NCI-H1930 (cell line): ENCODE measurements at regions not wholly inside any gene's neighbourhood (a gene's known extent, or its start where the extent isn't known, plus 50 kb on each side); places are given as distances from the start of the nearest gene placed in this dataset.

Experiments used
- DNase-seq, 2 experiments: peaks; one replicate each; lab custom pipeline; 2025; lab: John Stamatoyannopoulos, UW

- DNase-seq, result no peak
Measured at GRCh38 chr19:31119951-31120690, 229.1 kb downstream of the TSHZ3 start.

GRCh38 chr19:31118986-31119385 lies 230.2 kb downstream of the TSHZ3 start:
- DNase-seq, result no peak

- no peak for DNase-seq
Measured at GRCh38 chr19:31118287-31118955, 230.8 kb downstream of the TSHZ3 start.

GRCh38 chr19:31114585-31114984 lies 234.7 kb downstream of the TSHZ3 start:
- DNase-seq, result no peak

GRCh38 chr19:31113293-31113692 lies 235.9 kb downstream of the TSHZ3 start:
- DNase-seq, result no peak

- DNase-seq, result no peak
Measured at GRCh38 chr19:31112158-31112557, 237.1 kb downstream of the TSHZ3 start.

- no peak for DNase-seq
Measured at GRCh38 chr19:31111741-31112140, 237.5 kb downstream of the TSHZ3 start.

- DNase-seq, result peak in 1 of 2 experiments; percentile 26
Measured at GRCh38 chr19:31110336-31110735, 238.9 kb downstream of the TSHZ3 start.

- no peak for DNase-seq
Measured at GRCh38 chr19:31109636-31110035, 239.6 kb downstream of the TSHZ3 start.

- DNase-seq, result no peak
Measured at GRCh38 chr19:31107096-31107495, 242.1 kb downstream of the TSHZ3 start.

GRCh38 chr19:31105761-31106160 lies 243.5 kb downstream of the TSHZ3 start:
- no peak for DNase-seq

- DNase-seq, result no peak
Measured at GRCh38 chr19:31104451-31104850, 244.8 kb downstream of the TSHZ3 start.

GRCh38 chr19:31103228-31103627 lies 246.0 kb downstream of the TSHZ3 start:
- DNase-seq, result no peak

- DNase-seq, result no peak
Measured at GRCh38 chr19:31102674-31103073, 246.6 kb downstream of the TSHZ3 start.

GRCh38 chr19:31100981-31101380 lies 248.3 kb downstream of the TSHZ3 start:
- DNase-seq, result no peak

GRCh38 chr19:31100206-31100590 lies 249.0 kb downstream of the TSHZ3 start:
- DNase-seq, result no peak

- no peak for DNase-seq
Measured at GRCh38 chr19:31099515-31100205, 249.6 kb downstream of the TSHZ3 start.

- no peak for DNase-seq
Measured at GRCh38 chr19:31098836-31099235, 250.4 kb downstream of the TSHZ3 start.

- DNase-seq, result no peak
Measured at GRCh38 chr19:31096935-31097545, 252.2 kb downstream of the TSHZ3 start.

GRCh38 chr19:31096062-31096830 lies 253.0 kb downstream of the TSHZ3 start:
- DNase-seq, result no peak

- DNase-seq, result no peak
Measured at GRCh38 chr19:31095100-31095804, 254.0 kb downstream of the TSHZ3 start.
